Glutamatergic neuron (in vitro differentiated cells): ENCODE measurements at regions not wholly inside any gene's neighbourhood (a gene's known extent, or its start where the extent isn't known, plus 50 kb on each side); places are given as distances from the start of the nearest gene placed in this dataset.

Experiments used
- DNase-seq: peaks from one replicate; pipeline ENCODE4 v3.0.0; 2022
- H3K27ac Mint-ChIP-seq: one replicate; pipeline ENCODE4 v1.8.0; 2020; ENCODE audit warnings: mild to moderate bottlenecking, mixed read lengths, inconsistent platforms; ENCODE audit not compliant: unreplicated experiment
- H3K27me3 Mint-ChIP-seq: one replicate; pipeline ENCODE4 v1.8.0; 2020; ENCODE audit warnings: mild to moderate bottlenecking, moderate library complexity, mixed read lengths, inconsistent platforms; ENCODE audit not compliant: unreplicated experiment
- H3K36me3 Mint-ChIP-seq: one replicate; pipeline ENCODE4 v1.8.0; 2020; ENCODE audit warnings: mild to moderate bottlenecking, mixed read lengths, inconsistent platforms; ENCODE audit not compliant: unreplicated experiment
- H3K4me1 Mint-ChIP-seq: one replicate; pipeline ENCODE4 v1.8.0; 2020; ENCODE audit warnings: mild to moderate bottlenecking, low read depth, mixed read lengths, inconsistent platforms; ENCODE audit not compliant: unreplicated experiment
- H3K4me3 Mint-ChIP-seq: one replicate; pipeline ENCODE4 v1.8.0; 2020; ENCODE audit warnings: mild to moderate bottlenecking, mixed read lengths, inconsistent platforms; ENCODE audit not compliant: unreplicated experiment
- H3K9me3 Mint-ChIP-seq: one replicate; pipeline ENCODE4 v1.8.0; 2020; ENCODE audit warnings: mild to moderate bottlenecking, moderate library complexity, mixed read lengths, inconsistent platforms; ENCODE audit not compliant: unreplicated experiment
- CTCF ChIP-seq: fragments of 200-600 bp; sonication (generic); IDR thresholded peaks from one replicate; pipeline ENCODE4 v1.5.0; 2021; ENCODE audit not compliant: partially characterized antibody, unreplicated experiment

GRCh38 chr18:11324510-11324909, 175.1 kb upstream of the PIEZO2 start:
- TF ChIP-seq CTCF, result no peak
- Mint-ChIP-seq H3K27ac (no peak overlapping the region), H3K27me3 (peaks cover 1% of the 10 kb centered on the region), H3K4me1 (peaks cover 2% of the 10 kb centered on the region), H3K4me3 (no peak overlapping the region), H3K9me3 (no peaks in the 10 kb centered on the region), H3K36me3 (no peaks in the 10 kb centered on the region)
- no peak for DNase-seq

GRCh38 chr18:11323359-11323819, 174.0 kb upstream of the PIEZO2 start:
- no peaks in the 10 kb centered on the region for H3K9me3 Mint-ChIP-seq
- no peak overlapping the region for H3K27ac Mint-ChIP-seq
- peaks cover 2% of the 10 kb centered on the region for H3K4me1 Mint-ChIP-seq
- no peak overlapping the region for H3K4me3 Mint-ChIP-seq
- no peak for TF ChIP-seq CTCF
- DNase-seq, result no peak
- H3K27me3 Mint-ChIP-seq, result peaks cover 1% of the 10 kb centered on the region
- no peaks in the 10 kb centered on the region for H3K36me3 Mint-ChIP-seq

GRCh38 chr18:11322716-11323115, 173.3 kb upstream of the PIEZO2 start:
- no peaks in the 10 kb centered on the region for H3K36me3 Mint-ChIP-seq
- no peaks in the 10 kb centered on the region for H3K9me3 Mint-ChIP-seq
- H3K27ac Mint-ChIP-seq, result no peak overlapping the region
- no peak for DNase-seq
- peaks cover 1% of the 10 kb centered on the region for H3K27me3 Mint-ChIP-seq
- no peak overlapping the region for H3K4me3 Mint-ChIP-seq
- TF ChIP-seq CTCF, result no peak
- H3K4me1 Mint-ChIP-seq, result peaks cover 2% of the 10 kb centered on the region

GRCh38 chr18:11322006-11322405, 172.6 kb upstream of the PIEZO2 start:
- no peaks in the 10 kb centered on the region for H3K9me3 Mint-ChIP-seq

GRCh38 chr18:11320986-11321385, 171.6 kb upstream of the PIEZO2 start:
- Mint-ChIP-seq H3K9me3 (no peaks in the 10 kb centered on the region), H3K4me3 (no peak overlapping the region), H3K27ac (no peak overlapping the region), H3K4me1 (peaks cover 2% of the 10 kb centered on the region), H3K27me3 (peaks cover 1% of the 10 kb centered on the region), H3K36me3 (no peaks in the 10 kb centered on the region)
- no peak for DNase-seq
- no peak for TF ChIP-seq CTCF

More at GRCh38 chr18:11322006-11322405, 172.6 kb upstream of the PIEZO2 start:
- no peak for TF ChIP-seq CTCF
- Mint-ChIP-seq H3K27me3 (peaks cover 1% of the 10 kb centered on the region), H3K36me3 (no peaks in the 10 kb centered on the region), H3K27ac (no peak overlapping the region), H3K4me3 (no peak overlapping the region), H3K4me1 (peaks cover 2% of the 10 kb centered on the region)
- no peak for DNase-seq
